Suprapubic skin (tissue), 4 donors: ENCODE measurements at regions not wholly inside any gene's neighbourhood (a gene's known extent, or its start where the extent isn't known, plus 50 kb on each side); places are given as distances from the start of the nearest gene placed in this dataset.

Experiments
- EP300 ChIP-seq: sonication (generic); formaldehyde crosslinking; IDR thresholded peaks from one replicate; pipeline ENCODE4 v1.6.1; 2017; ENCODE audit warnings: antibody characterized with exemption
- POLR2A ChIP-seq, 2 donors: fragments of 450-650 bp; IDR thresholded peaks; one replicate each; pipeline ENCODE4 v1.6.1; 2017; ENCODE audit warnings: antibody characterized with exemption in 2 of 2, mild to moderate bottlenecking in 2 of 2, moderate library complexity in 2 of 2
- POLR2AphosphoS5 ChIP-seq, 3 donors: sonication (generic); formaldehyde crosslinking; IDR thresholded peaks; one replicate each; pipeline ENCODE4 v1.6.1; 2017; ENCODE audit warnings: antibody characterized with exemption in 3 of 3
- TF ChIP-seq, protein P1 (sequence below), 2 donors: fragments of 200-600 bp in 1 of 2; fragments of 450-650 bp in 1 of 2; sonication (generic) in 1 of 2; IDR thresholded peaks; one replicate each; pipeline ENCODE4 v1.5.1; 2016 to 2019; ENCODE audit warnings: antibody characterized with exemption in 2 of 2, mild to moderate bottlenecking in 1 of 2, moderate library complexity in 1 of 2

DNA sequence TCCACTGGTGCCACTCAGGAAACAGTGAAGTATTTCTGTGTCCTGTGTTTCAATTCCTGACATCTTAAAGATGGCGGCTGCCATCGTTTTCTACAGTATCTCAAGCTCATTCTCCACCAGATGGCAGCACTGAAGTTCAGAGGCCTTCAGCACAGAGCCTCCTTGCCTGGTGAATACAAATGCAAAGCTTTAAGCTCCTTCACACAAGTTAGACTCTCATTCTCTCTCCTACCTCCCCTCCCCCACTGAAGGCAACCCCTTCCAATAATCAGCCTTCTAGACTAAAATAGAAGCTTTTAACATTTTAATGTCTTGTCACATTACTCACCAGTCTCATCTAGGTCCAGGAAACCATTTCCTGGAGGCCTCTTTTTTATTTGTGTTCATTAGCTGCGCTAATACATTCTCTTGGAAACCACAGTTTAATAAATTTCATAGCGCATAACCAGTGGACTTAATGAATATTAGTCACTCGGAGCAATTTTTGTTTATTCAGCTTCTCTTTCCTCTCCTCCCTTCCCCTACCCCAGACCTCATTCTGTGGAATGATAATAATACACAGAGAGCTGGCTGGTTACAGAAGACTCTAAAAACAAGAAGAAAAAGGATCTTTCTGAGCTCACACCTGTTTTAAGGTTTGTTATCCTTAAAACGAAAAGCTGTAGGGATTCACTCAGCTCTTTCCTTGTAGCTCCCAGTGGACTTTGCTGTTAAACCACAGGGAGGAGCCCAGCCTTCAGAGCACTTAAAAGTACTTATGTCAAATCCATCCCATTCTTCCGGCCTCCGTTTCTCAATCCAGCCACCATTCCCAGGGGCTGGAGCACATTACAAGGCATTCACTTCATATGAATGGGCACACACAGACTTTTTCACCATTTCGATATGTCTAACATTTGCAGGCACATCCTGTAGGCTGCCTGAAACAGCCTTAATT, 384.9 kb downstream of the HLX start:
- TF ChIP-seq, protein P1, sequence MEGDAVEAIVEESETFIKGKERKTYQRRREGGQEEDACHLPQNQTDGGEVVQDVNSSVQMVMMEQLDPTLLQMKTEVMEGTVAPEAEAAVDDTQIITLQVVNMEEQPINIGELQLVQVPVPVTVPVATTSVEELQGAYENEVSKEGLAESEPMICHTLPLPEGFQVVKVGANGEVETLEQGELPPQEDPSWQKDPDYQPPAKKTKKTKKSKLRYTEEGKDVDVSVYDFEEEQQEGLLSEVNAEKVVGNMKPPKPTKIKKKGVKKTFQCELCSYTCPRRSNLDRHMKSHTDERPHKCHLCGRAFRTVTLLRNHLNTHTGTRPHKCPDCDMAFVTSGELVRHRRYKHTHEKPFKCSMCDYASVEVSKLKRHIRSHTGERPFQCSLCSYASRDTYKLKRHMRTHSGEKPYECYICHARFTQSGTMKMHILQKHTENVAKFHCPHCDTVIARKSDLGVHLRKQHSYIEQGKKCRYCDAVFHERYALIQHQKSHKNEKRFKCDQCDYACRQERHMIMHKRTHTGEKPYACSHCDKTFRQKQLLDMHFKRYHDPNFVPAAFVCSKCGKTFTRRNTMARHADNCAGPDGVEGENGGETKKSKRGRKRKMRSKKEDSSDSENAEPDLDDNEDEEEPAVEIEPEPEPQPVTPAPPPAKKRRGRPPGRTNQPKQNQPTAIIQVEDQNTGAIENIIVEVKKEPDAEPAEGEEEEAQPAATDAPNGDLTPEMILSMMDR (IDR thresholded peaks at IDR 0.05): peak; percentile 36 to 48
- TF ChIP-seq EP300: no peak
- no peak for TF ChIP-seq POLR2AphosphoS5 (IDR thresholded peaks at IDR 0.05)
- no peak for TF ChIP-seq POLR2A (IDR thresholded peaks at IDR 0.05)
